H1 (cell line): ENCODE measurements at regions not wholly inside any gene's neighbourhood (a gene's known extent, or its start where the extent isn't known, plus 50 kb on each side); places are given as distances from the start of the nearest gene placed in this dataset.

Experiments used
- CTCF ChIA-PET: fragments of 300-600 bp; sonication (Branson Sonifier 250); formaldehyde crosslinking; loops from one replicate; lab custom pipeline; 2021; ENCODE audit not compliant: partially characterized antibody; lab: Charles Lee
- POLR2A ChIA-PET: fragments of 300-600 bp; sonication (Branson Sonifier 250); formaldehyde crosslinking; loops from one replicate; lab custom pipeline; 2021; ENCODE audit warnings: inconsistent platforms; ENCODE audit not compliant: partially characterized antibody; lab: Charles Lee
- DNase-seq, 2 experiments: peaks; one replicate each; pipeline versions ENCODE4 v3.0.0 to v3.0.0-alpha.2; 2010 to 2022; ENCODE audit warnings: low spot score in 2 of 2, low read depth in 1 of 2, mixed read lengths in 1 of 2
- FAIRE-seq: peaks from 2 replicates; lab custom pipeline; 2011; peaks lifted over from hg19 to GRCh38; lab: Jason Lieb, UNC
- H2AFZ ChIP-seq: 2 replicates; pipeline ENCODE4 v1.8.1; 2012; ENCODE audit warnings: low read length, inconsistent platforms
- H2AK5ac ChIP-seq: 2 replicates; pipeline ENCODE4 v1.6.1; 2013; ENCODE audit warnings: low read depth, low read length
- H2BK120ac ChIP-seq: replicated peaks from 2 replicates; pipeline ENCODE3; 2013; ENCODE audit warnings: low read depth, low read length, inconsistent platforms
- H2BK12ac ChIP-seq: 2 replicates; pipeline ENCODE4 v1.6.1; 2013; ENCODE audit warnings: low read depth, low read length
- H2BK15ac ChIP-seq: 2 replicates; pipeline ENCODE4 v1.6.1; 2013; ENCODE audit warnings: low read length
- H2BK20ac ChIP-seq: 2 replicates; pipeline ENCODE4 v1.6.1; 2013; ENCODE audit warnings: low read length
- H2BK5ac ChIP-seq: 2 replicates; pipeline ENCODE4 v1.6.1; 2013; ENCODE audit warnings: low read depth, low read length
- H3K14ac ChIP-seq: 2 replicates; pipeline ENCODE4 v1.6.1; 2013; ENCODE audit warnings: inconsistent platforms; ENCODE audit not compliant: insufficient read length
- H3K18ac ChIP-seq: 2 replicates; pipeline ENCODE4 v1.6.1; 2013; ENCODE audit warnings: low read length; ENCODE audit errors: extremely low read depth
- H3K23ac ChIP-seq: 2 replicates; pipeline ENCODE4 v1.6.1; 2013; ENCODE audit warnings: inconsistent platforms; ENCODE audit not compliant: insufficient read length
- H3K23me2 ChIP-seq: 2 replicates; pipeline ENCODE4 v1.6.1; 2013; ENCODE audit warnings: low read depth, low read length
- H3K27ac ChIP-seq: 2 replicates; pipeline ENCODE4 v1.6.1; 2011; ENCODE audit warnings: low read depth, low read length, inconsistent platforms
- H3K27me3 ChIP-seq, 4 experiments: replicated peaks in 1 of 4; 1 replicate in 1 of 4; 2 replicates in 3 of 4; pipeline versions ENCODE4 v1.6.1 to v1.8.1; 2011 to 2013; ENCODE audit warnings: low read length in 3 of 4, mild to moderate bottlenecking in 3 of 4, inconsistent platforms in 2 of 4, mixed read lengths in 2 of 4, moderate library complexity in 1 of 4; ENCODE audit not compliant: control insufficient read depth in 3 of 4, insufficient read depth in 3 of 4; ENCODE audit errors: extremely low read depth in 1 of 4
- H3K36me3 ChIP-seq, 4 experiments: 2 replicates each; pipeline versions ENCODE4 v1.6.1 to v1.8.1; 2011 to 2013; ENCODE audit warnings: mild to moderate bottlenecking in 4 of 4, low read length in 3 of 4, moderate library complexity in 2 of 4, control low read depth in 1 of 4, inconsistent platforms in 1 of 4; ENCODE audit not compliant: insufficient read depth in 4 of 4, control insufficient read depth in 2 of 4
- H3K4ac ChIP-seq: replicated peaks from 2 replicates; pipeline ENCODE3; 2013; ENCODE audit warnings: low read length, low read depth, mixed read lengths, inconsistent platforms; ENCODE audit not compliant: insufficient read length
- H3K4me1 ChIP-seq, 4 experiments: replicated peaks in 1 of 4; 1 replicate in 1 of 4; 2 replicates in 3 of 4; pipeline versions ENCODE4 v1.6.1 to v1.8.1; 2011 to 2013; ENCODE audit warnings: low read length in 3 of 4, inconsistent platforms in 2 of 4, mixed read lengths in 1 of 4; ENCODE audit not compliant: insufficient read depth in 4 of 4, control insufficient read depth in 3 of 4
- H3K4me2 ChIP-seq, 2 experiments: 2 replicates each; pipeline versions ENCODE4 v1.6.1 to v1.8.1; 2011 to 2013; ENCODE audit warnings: low read depth in 2 of 2, low read length in 2 of 2, control low read depth in 1 of 2, inconsistent platforms in 1 of 2, mild to moderate bottlenecking in 1 of 2; ENCODE audit not compliant: insufficient read depth in 1 of 2
- H3K4me3 ChIP-seq, 4 experiments: fragments of 200-600, 300-600 bp in 1 of 4; sonication (generic), shearing (Covaris generic), sonication (Bioruptor Twin) in 1 of 4; 2 replicates each; pipeline versions ENCODE4 v1.5.1 to v1.8.1; 2011 to 2016; ENCODE audit warnings: low read length in 4 of 4, low read depth in 3 of 4, control low read depth in 2 of 4, inconsistent platforms in 2 of 4, mild to moderate bottlenecking in 2 of 4, mixed read lengths in 1 of 4, moderate library complexity in 1 of 4; ENCODE audit not compliant: insufficient read depth in 2 of 4; ENCODE audit errors: extremely low read depth in 1 of 4
- H3K56ac ChIP-seq: replicated peaks from 2 replicates; pipeline ENCODE3; 2013; ENCODE audit warnings: low read depth, mild to moderate bottlenecking, mixed read lengths, low read length, inconsistent platforms; ENCODE audit not compliant: insufficient read length
- H3K79me1 ChIP-seq: 2 replicates; pipeline ENCODE4 v1.6.1; 2013; ENCODE audit warnings: low read depth, low read length, control low read depth
- H3K79me2 ChIP-seq, 2 experiments: 2 replicates each; pipeline versions ENCODE4 v1.6.1 to v1.8.1; 2012 to 2013; ENCODE audit warnings: low read length in 2 of 2, mild to moderate bottlenecking in 2 of 2, inconsistent platforms in 1 of 2; ENCODE audit not compliant: insufficient read depth in 2 of 2, control insufficient read depth in 1 of 2
- H3K9ac ChIP-seq, 4 experiments: replicated peaks in 1 of 4; 1 replicate in 1 of 4; 2 replicates in 3 of 4; pipeline versions ENCODE4 v1.6.1 to v1.8.1; 2011 to 2013; ENCODE audit warnings: low read depth in 3 of 4, low read length in 3 of 4, control low read depth in 2 of 4, mild to moderate bottlenecking in 2 of 4, moderate library complexity in 2 of 4, inconsistent platforms in 1 of 4; ENCODE audit errors: extremely low read depth in 1 of 4
- H3K9me3 ChIP-seq, 2 experiments: 2 replicates each; pipeline versions ENCODE4 v1.6.1 to v1.8.1; 2012 to 2013; ENCODE audit warnings: mild to moderate bottlenecking in 2 of 2, moderate library complexity in 2 of 2, control low read depth in 1 of 2, inconsistent platforms in 1 of 2, low read depth in 1 of 2, low read length in 1 of 2, mixed read lengths in 1 of 2; ENCODE audit not compliant: insufficient read depth in 2 of 2
- H4K20me1 ChIP-seq, 2 experiments: replicated peaks in 1 of 2; 2 replicates each; pipeline versions ENCODE3 to v1.8.1; 2011 to 2013; ENCODE audit warnings: inconsistent platforms in 2 of 2, low read length in 2 of 2, mild to moderate bottlenecking in 1 of 2; ENCODE audit not compliant: insufficient read depth in 2 of 2, control insufficient read depth in 1 of 2
- H4K5ac ChIP-seq: 2 replicates; pipeline ENCODE4 v1.6.1; 2013; ENCODE audit warnings: low read length, low read depth, mixed read lengths, inconsistent platforms; ENCODE audit not compliant: insufficient read length
- H4K8ac ChIP-seq: 2 replicates; pipeline ENCODE4 v1.8.0; 2013; ENCODE audit warnings: mild to moderate bottlenecking, moderate library complexity, low read length, inconsistent platforms; ENCODE audit not compliant: insufficient read depth; ENCODE audit errors: extremely low read depth
- H4K91ac ChIP-seq: replicated peaks from 2 replicates; pipeline ENCODE3; 2013; ENCODE audit warnings: low read length, mixed read lengths, inconsistent platforms; ENCODE audit not compliant: insufficient read length
- BACH1 ChIP-seq: IDR thresholded peaks from 2 replicates; pipeline ENCODE4 v1.6.1; 2012; ENCODE audit warnings: low read length, improper control_type of control experiment
- FOSL1 ChIP-seq: IDR thresholded peaks from 2 replicates; pipeline ENCODE4 v1.6.1; 2011; ENCODE audit warnings: mild to moderate bottlenecking, low read depth, low read length, moderate library complexity; ENCODE audit not compliant: insufficient read depth
- POU5F1 ChIP-seq: IDR thresholded peaks from 2 replicates; pipeline ENCODE4 v1.6.1; 2011; ENCODE audit warnings: low read depth, mild to moderate bottlenecking, low read length, moderate library complexity
- RXRA ChIP-seq: IDR thresholded peaks from 2 replicates; pipeline ENCODE4 v1.6.1; 2011; ENCODE audit warnings: low read depth, mild to moderate bottlenecking, low read length, moderate library complexity; ENCODE audit not compliant: insufficient read depth
- SIX5 ChIP-seq: IDR thresholded peaks from 2 replicates; pipeline ENCODE4 v1.6.1; 2011; ENCODE audit warnings: mild to moderate bottlenecking, low read depth, low read length
- YY1 ChIP-seq: IDR thresholded peaks from 2 replicates; pipeline ENCODE4 v1.6.1; 2011; ENCODE audit warnings: low read depth, mild to moderate bottlenecking, low read length
- WGBS, 2 experiments: shearing (Covaris generic) in 1 of 2; methylation state at CpG; one replicate each; pipeline versions ENCODE4 v1.1.6 to v1.1.7; 2013 to 2015; ENCODE audit warnings: low lambda C conversion rate in 2 of 2, mixed read lengths in 2 of 2, inconsistent platforms in 1 of 2, low coverage in 1 of 2, missing lambda C conversion rate in 1 of 2; ENCODE audit not compliant: insufficient replicate concordance in 2 of 2, insufficient coverage in 1 of 2, insufficient read length in 1 of 2; ENCODE audit errors: extremely low coverage in 1 of 2, missing lambda C conversion rate in 1 of 2; 5-methylcytosine and 5-hydroxymethylcytosine counted together

DNA sequence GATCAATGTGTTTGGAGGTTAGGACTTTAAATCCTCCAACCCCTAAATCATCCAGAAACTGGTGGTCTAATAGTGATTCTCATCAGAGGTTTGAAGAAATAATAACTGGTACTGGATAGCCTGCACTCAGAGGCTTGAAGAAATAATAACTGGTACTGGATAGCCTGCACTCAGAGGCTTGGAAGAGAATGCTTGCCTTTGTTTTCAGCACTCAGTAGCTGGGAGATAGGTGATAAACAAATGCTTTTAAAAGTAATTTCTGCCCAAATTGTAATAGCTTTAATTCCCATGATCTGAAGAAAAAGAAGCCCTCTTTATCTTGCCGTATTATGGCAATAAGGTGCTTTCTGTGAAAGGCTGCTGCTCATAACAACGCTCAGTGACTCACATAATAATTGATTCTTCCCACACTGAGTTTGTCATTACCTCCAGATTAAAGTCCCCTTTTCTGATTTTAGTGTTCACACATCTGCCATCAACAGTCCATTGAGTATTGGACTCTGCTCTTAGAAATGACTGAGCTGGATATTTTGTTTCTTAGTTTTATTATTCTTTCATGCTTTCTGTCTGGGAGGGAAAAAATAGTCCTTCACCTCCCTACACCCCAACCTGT is 112.3 kb upstream of the PHYHIPL start:
- H2BK120ac ChIP-seq, result no peak overlapping the region
- no peaks in the 10 kb centered on the region for H3K79me2 ChIP-seq
- DNase-seq (no peak), FAIRE-seq (no peak)
- no peaks in the 10 kb centered on the region for H3K9me3 ChIP-seq
- H2BK20ac ChIP-seq, result no peak overlapping the region
- no peak overlapping the region for H3K4ac ChIP-seq
- H3K56ac ChIP-seq, result no peak overlapping the region
- no peak overlapping the region for H4K91ac ChIP-seq
- WGBS, 2 experiments, result 93% methylated on average over 2 of the region's 2 CpGs; no CpG with 5 or more reads in 1 of the 2 experiments
- no peaks in the 10 kb centered on the region for H3K36me3 ChIP-seq
- no peak overlapping the region for H3K27ac ChIP-seq
- no peak overlapping the region for H3K4me2 ChIP-seq
- POLR2A ChIA-PET, result no interaction called here
- no peak overlapping the region for H4K5ac ChIP-seq
- H3K18ac ChIP-seq, result no peak overlapping the region
- CTCF ChIA-PET, result no interaction called here
- H2BK5ac ChIP-seq, result no peak overlapping the region
- H3K27me3 ChIP-seq, result peaks cover 0 to 2% (median 0%) of the 10 kb centered on the region in 4 experiments; a peak in 1 of 7 replicates
- H3K14ac ChIP-seq, result no peak overlapping the region
- no peak overlapping the region for H4K8ac ChIP-seq
- no peak overlapping the region for H2AK5ac ChIP-seq
- H3K9ac ChIP-seq, result no peak overlapping the region
- H2BK12ac ChIP-seq, result no peak overlapping the region
- no peaks in the 10 kb centered on the region for H3K79me1 ChIP-seq
- H3K4me1 ChIP-seq, result peaks cover 0 to 4% (median 2%) of the 10 kb centered on the region in 4 experiments; a peak in 2 of 7 replicates
- H3K23me2 ChIP-seq, result no peaks in the 10 kb centered on the region
- no peaks in the 10 kb centered on the region for H4K20me1 ChIP-seq
- no peak overlapping the region for H3K4me3 ChIP-seq
- H3K23ac ChIP-seq, result no peak overlapping the region
- H2BK15ac ChIP-seq, result no peak overlapping the region
- TF ChIP-seq FOSL1, result no peak
- no peak for TF ChIP-seq SIX5
- TF ChIP-seq BACH1, result no peak
- no peak for TF ChIP-seq RXRA
- no peak for TF ChIP-seq YY1
- no peak for TF ChIP-seq POU5F1
- no peak overlapping the region for H2AFZ ChIP-seq
